ENCODE measurements at regions not wholly inside any gene's neighbourhood (a gene's known extent, or its start where the extent isn't known, plus 50 kb on each side); places are given as distances from the start of the nearest gene placed in this dataset.

DNA sequence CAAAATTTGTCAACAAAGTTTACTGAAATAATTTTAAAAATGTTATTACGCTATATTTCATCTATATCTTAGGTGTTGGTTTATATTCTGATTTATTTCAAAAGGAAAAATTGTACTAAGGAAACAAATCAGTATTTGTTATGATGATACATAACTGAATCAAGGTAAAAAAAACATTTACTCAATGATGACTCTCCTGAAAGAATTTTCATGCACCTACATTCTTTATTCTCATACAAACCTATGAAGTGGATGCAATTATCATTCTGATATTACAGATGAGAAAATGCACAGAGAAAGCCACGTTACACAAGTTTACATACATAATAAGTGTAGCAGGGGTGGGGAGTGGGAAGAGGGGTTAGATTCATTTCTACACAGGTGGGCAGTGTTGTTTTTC, 422.4 kb downstream of the DSEL start:
- Histone ChIP-seq H3K4me3 (no peak overlapping the region), H3K27me3 (no peaks in the 10 kb centered on the region), H3K9me3 (no peaks in the 10 kb centered on the region), H3K36me3 (replicated peaks in 1 of 2; ENCODE audit: insufficient read depth in 1 of 2, low read depth in 2 of 2) (no peaks in the 10 kb centered on the region), H3K27ac (no peak overlapping the region), H3K4me1 (no peaks in the 10 kb centered on the region)
- no peak for TF ChIP-seq POLR2A (IDR thresholded peaks at IDR 0.05)
- TF ChIP-seq, protein P1, sequence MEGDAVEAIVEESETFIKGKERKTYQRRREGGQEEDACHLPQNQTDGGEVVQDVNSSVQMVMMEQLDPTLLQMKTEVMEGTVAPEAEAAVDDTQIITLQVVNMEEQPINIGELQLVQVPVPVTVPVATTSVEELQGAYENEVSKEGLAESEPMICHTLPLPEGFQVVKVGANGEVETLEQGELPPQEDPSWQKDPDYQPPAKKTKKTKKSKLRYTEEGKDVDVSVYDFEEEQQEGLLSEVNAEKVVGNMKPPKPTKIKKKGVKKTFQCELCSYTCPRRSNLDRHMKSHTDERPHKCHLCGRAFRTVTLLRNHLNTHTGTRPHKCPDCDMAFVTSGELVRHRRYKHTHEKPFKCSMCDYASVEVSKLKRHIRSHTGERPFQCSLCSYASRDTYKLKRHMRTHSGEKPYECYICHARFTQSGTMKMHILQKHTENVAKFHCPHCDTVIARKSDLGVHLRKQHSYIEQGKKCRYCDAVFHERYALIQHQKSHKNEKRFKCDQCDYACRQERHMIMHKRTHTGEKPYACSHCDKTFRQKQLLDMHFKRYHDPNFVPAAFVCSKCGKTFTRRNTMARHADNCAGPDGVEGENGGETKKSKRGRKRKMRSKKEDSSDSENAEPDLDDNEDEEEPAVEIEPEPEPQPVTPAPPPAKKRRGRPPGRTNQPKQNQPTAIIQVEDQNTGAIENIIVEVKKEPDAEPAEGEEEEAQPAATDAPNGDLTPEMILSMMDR (IDR thresholded peaks at IDR 0.05) = no peak
- 62 to 77% methylated on average over 2 of the region's 2 CpGs for WGBS, 2 donors
- intact Hi-C loops (cut with DNase I) = no loop called here
- ATAC-seq (no peak), DNase-seq (no peak)

DNA sequence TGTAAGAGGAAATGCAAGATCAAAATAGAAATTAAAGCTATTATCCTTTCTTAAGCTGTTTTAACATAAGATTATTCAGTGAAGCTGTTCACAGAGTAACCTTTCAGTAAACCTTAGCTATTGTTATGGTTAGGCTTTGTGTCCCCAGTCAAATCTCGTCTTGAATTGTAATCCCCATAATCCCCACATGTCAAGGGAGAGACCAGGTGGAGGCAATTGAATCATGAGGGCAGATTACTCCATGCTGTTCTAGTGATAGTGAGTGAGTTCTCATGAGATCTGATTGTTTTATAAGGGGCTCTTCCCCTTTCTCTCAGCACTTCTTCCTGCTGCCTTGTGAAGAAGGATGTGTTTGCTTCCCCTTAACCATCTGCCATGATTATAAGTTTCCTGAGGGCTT, 424.4 kb downstream of the DSEL start:
- no peak for TF ChIP-seq POLR2A (IDR thresholded peaks at IDR 0.05)
- TF ChIP-seq, protein P1 (IDR thresholded peaks at IDR 0.05) = no peak
- H3K27ac ChIP-seq = no peak overlapping the region
- H3K9me3 ChIP-seq = no peaks in the 10 kb centered on the region
- H3K36me3 ChIP-seq (replicated peaks in 1 of 2; ENCODE audit: insufficient read depth in 1 of 2, low read depth in 2 of 2) = no peaks in the 10 kb centered on the region
- 24 to 36% methylated on average over 1 of the region's 1 CpG for WGBS, 2 donors
- DNase-seq (no peak), ATAC-seq (no peak)
- no peaks in the 10 kb centered on the region for H3K4me1 ChIP-seq
- intact Hi-C loops (cut with DNase I) = no loop called here
- H3K27me3 ChIP-seq = no peaks in the 10 kb centered on the region
- H3K4me3 ChIP-seq = no peak overlapping the region

DNA sequence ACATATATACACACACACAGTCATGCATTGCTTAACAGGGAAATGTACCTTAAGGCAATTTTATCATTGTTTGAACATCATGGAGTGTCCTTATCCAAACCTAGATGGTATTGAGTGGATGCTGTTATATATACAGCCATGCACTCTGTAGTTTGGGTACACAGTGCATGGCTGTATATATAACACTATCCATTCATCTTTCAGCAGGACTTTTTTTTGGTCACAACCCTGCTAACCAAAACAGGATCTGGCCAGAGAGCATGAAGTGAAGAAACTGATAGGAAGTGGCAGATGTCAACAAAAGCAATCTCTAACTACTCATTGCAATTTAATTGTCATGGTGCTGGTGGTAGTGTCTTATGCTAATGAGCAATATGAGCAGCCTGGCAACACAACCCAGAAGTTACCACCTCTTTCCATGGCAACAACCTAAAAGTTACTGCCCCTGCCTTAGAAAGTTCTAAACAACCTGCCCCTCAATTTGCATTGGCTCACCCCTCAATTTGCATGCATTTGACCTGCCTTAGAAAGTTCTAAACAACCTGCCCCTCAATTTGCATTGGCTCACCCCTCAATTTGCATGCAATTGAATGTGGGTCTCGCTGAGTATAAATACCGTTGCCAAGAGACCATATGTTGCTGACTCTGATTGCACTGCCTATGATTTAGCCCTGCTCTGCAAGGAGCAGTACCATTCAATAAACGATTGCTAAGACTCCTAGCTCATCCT, 434.9 kb downstream of the DSEL start:
- no peaks in the 10 kb centered on the region for H3K36me3 ChIP-seq (replicated peaks in 1 of 2; ENCODE audit: insufficient read depth in 1 of 2, low read depth in 2 of 2)
- no peaks in the 10 kb centered on the region for H3K27me3 ChIP-seq
- intact Hi-C loops (cut with DNase I) = no loop called here
- no peaks in the 10 kb centered on the region for H3K9me3 ChIP-seq
- ATAC-seq = no peak
- H3K4me3 ChIP-seq = no peak overlapping the region
- H3K4me1 ChIP-seq = no peaks in the 10 kb centered on the region
- TF ChIP-seq, protein P1 (IDR thresholded peaks at IDR 0.05) = no peak
- TF ChIP-seq POLR2A (IDR thresholded peaks at IDR 0.05) = no peak
- no peak overlapping the region for H3K27ac ChIP-seq
- 73 to 75% methylated on average over 3 of the region's 3 CpGs for WGBS, 2 donors
- no peak for DNase-seq

DNA sequence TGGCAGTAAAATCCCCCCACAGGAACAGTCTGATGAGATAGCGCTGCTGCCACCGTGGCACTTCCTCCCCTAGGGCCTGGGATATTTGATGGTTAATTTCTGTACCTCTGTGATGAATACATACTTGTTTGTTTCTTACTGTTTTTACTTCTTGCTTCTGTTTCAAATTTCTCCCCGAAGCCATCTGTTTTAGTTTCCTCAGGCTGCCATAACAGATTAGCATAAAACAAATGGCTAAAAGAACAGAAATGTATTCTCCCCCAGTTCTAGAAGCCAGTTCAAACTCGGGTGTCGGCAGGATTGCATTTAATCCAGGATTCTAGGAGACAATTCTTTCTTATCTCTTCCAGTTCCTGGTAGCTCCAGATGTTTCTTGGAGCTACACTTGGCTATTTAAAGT, 435.9 kb downstream of the DSEL start:
- Histone ChIP-seq H3K4me1 (no peaks in the 10 kb centered on the region), H3K27me3 (no peaks in the 10 kb centered on the region), H3K9me3 (no peaks in the 10 kb centered on the region), H3K27ac (no peak overlapping the region), H3K4me3 (no peak overlapping the region), H3K36me3 (replicated peaks in 1 of 2; ENCODE audit: insufficient read depth in 1 of 2, low read depth in 2 of 2) (no peaks in the 10 kb centered on the region)
- ATAC-seq = no peak
- intact Hi-C loops (cut with DNase I) = no loop called here
- TF ChIP-seq POLR2A (IDR thresholded peaks at IDR 0.05) = no peak
- TF ChIP-seq, protein P1 (IDR thresholded peaks at IDR 0.05) = no peak
- no peak for DNase-seq
- 66% methylated on average over 5 of the region's 5 CpGs for WGBS, 2 donors

DNA sequence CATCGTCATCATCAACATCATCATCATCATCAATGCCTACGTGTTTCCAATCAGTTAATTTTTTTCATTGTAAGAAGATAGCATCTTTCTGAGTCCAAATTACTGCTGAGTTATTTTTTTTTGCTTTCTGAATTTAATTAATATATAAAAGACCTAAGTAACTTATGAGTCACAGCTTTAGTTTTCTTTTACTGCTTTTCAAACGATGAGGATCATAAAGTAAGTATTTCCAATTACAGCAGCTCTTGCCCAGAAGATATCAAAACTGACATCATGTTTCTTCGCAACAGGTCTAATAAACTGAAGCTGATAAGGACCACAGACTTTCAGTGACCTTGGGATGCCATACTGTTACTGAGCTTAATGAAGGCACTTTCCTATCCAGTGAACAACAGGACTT, 442.2 kb downstream of the DSEL start:
- TF ChIP-seq POLR2A (IDR thresholded peaks at IDR 0.05) = no peak
- TF ChIP-seq, protein P1 (IDR thresholded peaks at IDR 0.05) = no peak
- no peak overlapping the region for H3K4me3 ChIP-seq
- ATAC-seq (no peak), DNase-seq (no peak)
- no peaks in the 10 kb centered on the region for H3K4me1 ChIP-seq
- intact Hi-C loops (cut with DNase I) = no loop called here
- no peaks in the 10 kb centered on the region for H3K36me3 ChIP-seq (replicated peaks in 1 of 2; ENCODE audit: insufficient read depth in 1 of 2, low read depth in 2 of 2)
- no peaks in the 10 kb centered on the region for H3K27me3 ChIP-seq
- no peak overlapping the region for H3K27ac ChIP-seq
- H3K9me3 ChIP-seq = no peaks in the 10 kb centered on the region
- 29 to 46% methylated on average over 4 of the region's 4 CpGs for WGBS, 2 donors
